Heart left ventricle (tissue), 13 donors: ENCODE measurements at regions not wholly inside any gene's neighbourhood (a gene's known extent, or its start where the extent isn't known, plus 50 kb on each side); places are given as distances from the start of the nearest gene placed in this dataset.

ENCODE experiments used
- POLR2A ChIP-seq, 2 donors: fragments of 450-650 bp; IDR thresholded peaks; one replicate each; pipeline ENCODE4 v1.6.1; 2017; ENCODE audit warnings: antibody characterized with exemption in 2 of 2, mild to moderate bottlenecking in 2 of 2, moderate library complexity in 2 of 2
- TF ChIP-seq, protein P1 (sequence below), 12 donors: fragments of 200-600 bp; sonication (generic) in 4 of 12; IDR thresholded peaks; one replicate each; pipeline versions ENCODE4 v1.5.0 to v1.8.0; 2018 to 2022; ENCODE audit warnings: antibody characterized with exemption in 12 of 12, mild to moderate bottlenecking in 5 of 12
- donor health status: ischemic (EF 13 %, LVEDD 7.1; RV severe dilation, severe dysfunction).
- donor health status: DM: no; HTN: yes; CAD: no.
- donor health status: DM: no; HTN: no; CAD: no.
- donor health status: ischemic (EF 25% LVEDD 6.9; RV normal size, moderate dysfunction).
- donor health status: ischemic (EF 25% LVEDD 5.7; RV mildly dilated, moderate dysfunction).
- donor health status: ischemic (EF 35%, LVEDD 5.7; RV mildly dilated, moderate dysfunction).
- donor health status: nonischemic (EF 11% LVEDD 7.7; RV severe dilation, severe dysfunction).
- donor health status: DM: yes; HTN: yes; CAD: no.
- donor health status: PGD.
- donor health status: ischemic (EF 29% LVEDD 5.4; RV normal size, mild dysfunction).
- donor health status: nonischemic (EF 23%, LVEDD 6.1; RV moderate dilation, normal function).

DNA sequence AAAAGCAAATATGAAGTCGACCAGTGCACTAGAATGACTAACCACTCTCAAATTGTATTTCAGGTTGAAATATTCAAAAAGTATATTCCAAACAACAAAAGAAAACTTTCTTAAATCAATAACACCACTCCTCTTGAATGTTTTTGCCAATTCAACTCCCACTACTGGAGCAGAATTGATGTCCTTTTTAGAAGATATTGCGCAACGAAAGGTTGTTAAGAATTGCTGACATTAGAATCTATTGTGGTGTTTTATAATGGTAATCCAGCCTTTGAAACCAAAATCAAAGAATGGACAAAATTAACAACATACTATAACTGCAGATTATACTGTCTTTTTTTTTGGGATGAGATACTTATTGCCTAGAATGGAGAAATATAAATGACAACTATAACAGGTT, 331.3 kb downstream of the GRXCR1 start:
- no peak for TF ChIP-seq POLR2A (IDR thresholded peaks at IDR 0.05)
- TF ChIP-seq, protein P1, sequence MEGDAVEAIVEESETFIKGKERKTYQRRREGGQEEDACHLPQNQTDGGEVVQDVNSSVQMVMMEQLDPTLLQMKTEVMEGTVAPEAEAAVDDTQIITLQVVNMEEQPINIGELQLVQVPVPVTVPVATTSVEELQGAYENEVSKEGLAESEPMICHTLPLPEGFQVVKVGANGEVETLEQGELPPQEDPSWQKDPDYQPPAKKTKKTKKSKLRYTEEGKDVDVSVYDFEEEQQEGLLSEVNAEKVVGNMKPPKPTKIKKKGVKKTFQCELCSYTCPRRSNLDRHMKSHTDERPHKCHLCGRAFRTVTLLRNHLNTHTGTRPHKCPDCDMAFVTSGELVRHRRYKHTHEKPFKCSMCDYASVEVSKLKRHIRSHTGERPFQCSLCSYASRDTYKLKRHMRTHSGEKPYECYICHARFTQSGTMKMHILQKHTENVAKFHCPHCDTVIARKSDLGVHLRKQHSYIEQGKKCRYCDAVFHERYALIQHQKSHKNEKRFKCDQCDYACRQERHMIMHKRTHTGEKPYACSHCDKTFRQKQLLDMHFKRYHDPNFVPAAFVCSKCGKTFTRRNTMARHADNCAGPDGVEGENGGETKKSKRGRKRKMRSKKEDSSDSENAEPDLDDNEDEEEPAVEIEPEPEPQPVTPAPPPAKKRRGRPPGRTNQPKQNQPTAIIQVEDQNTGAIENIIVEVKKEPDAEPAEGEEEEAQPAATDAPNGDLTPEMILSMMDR (IDR thresholded peaks at IDR 0.05): no peak
